Gastroesophageal sphincter (tissue), 3 donors: ENCODE measurements at regions not wholly inside any gene's neighbourhood (a gene's known extent, or its start where the extent isn't known, plus 50 kb on each side); places are given as distances from the start of the nearest gene placed in this dataset.

ENCODE experiments used
- EP300 ChIP-seq: sonication (generic); formaldehyde crosslinking; IDR thresholded peaks from one replicate; pipeline ENCODE4 v1.6.1; 2017; ENCODE audit warnings: antibody characterized with exemption, mild to moderate bottlenecking
- POLR2A ChIP-seq, 2 donors: fragments of 450-650 bp; IDR thresholded peaks; one replicate each; pipeline ENCODE4 v1.6.1; 2017; ENCODE audit warnings: antibody characterized with exemption in 2 of 2, mild to moderate bottlenecking in 2 of 2, moderate library complexity in 1 of 2
- POLR2AphosphoS5 ChIP-seq: sonication (generic); formaldehyde crosslinking; IDR thresholded peaks from one replicate; pipeline ENCODE4 v1.6.1; 2017; ENCODE audit warnings: antibody characterized with exemption
- TF ChIP-seq, protein P1 (sequence below), 4 experiments: fragments of 200-600 bp in 2 of 4; fragments of 450-650 bp in 2 of 4; sonication (generic) in 1 of 4; IDR thresholded peaks; one replicate each; pipeline ENCODE4 v1.5.1; 2017 to 2019; ENCODE audit warnings: antibody characterized with exemption in 4 of 4, mild to moderate bottlenecking in 2 of 4, moderate library complexity in 2 of 4

GRCh38 chr7:32153006-32153405 lies 82.8 kb upstream of the PDE1C start:
- TF ChIP-seq, protein P1, sequence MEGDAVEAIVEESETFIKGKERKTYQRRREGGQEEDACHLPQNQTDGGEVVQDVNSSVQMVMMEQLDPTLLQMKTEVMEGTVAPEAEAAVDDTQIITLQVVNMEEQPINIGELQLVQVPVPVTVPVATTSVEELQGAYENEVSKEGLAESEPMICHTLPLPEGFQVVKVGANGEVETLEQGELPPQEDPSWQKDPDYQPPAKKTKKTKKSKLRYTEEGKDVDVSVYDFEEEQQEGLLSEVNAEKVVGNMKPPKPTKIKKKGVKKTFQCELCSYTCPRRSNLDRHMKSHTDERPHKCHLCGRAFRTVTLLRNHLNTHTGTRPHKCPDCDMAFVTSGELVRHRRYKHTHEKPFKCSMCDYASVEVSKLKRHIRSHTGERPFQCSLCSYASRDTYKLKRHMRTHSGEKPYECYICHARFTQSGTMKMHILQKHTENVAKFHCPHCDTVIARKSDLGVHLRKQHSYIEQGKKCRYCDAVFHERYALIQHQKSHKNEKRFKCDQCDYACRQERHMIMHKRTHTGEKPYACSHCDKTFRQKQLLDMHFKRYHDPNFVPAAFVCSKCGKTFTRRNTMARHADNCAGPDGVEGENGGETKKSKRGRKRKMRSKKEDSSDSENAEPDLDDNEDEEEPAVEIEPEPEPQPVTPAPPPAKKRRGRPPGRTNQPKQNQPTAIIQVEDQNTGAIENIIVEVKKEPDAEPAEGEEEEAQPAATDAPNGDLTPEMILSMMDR (IDR thresholded peaks at IDR 0.05) = no peak
- TF ChIP-seq POLR2AphosphoS5 = no peak
- TF ChIP-seq EP300 = no peak
- no peak for TF ChIP-seq POLR2A (IDR thresholded peaks at IDR 0.05)
